ENCODE measurements at regions not wholly inside any gene's neighbourhood (a gene's known extent, or its start where the extent isn't known, plus 50 kb on each side); places are given as distances from the start of the nearest gene placed in this dataset.

DNA sequence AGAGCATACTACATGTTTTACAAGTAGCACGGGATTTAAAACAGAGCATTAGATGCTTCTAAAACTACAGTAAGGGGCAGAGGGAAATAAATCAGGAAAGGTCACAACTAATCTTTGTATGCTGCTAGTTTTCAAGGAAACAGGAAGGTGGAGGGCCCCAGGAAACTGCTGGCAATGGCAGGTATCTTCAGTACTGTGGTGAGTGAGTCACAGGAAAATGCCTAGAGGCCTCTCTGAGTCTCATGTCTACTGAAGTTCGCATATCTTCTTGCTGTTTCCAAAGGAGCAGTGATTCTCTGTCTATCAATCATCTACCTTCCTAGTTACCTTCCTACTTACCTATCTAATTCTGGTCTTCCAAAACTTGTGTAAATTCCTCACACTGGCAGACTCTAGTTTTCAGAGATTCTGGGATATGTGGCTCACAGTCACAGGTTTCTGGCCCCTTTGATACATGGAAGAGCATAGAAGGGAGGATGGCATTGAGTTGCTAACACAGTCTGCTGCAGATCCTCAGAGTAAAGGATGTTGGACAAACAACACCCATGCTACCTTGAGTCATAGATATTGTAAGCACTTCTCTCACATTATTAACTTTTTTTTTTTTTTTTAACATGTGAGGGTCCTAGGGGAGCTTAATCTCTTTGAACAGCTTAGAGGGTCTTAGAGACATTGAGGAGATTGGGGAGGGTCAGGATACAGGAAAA is 58.8 kb upstream of the SYN3 start:
- CTCF ChIA-PET: no interaction called here
- Histone ChIP-seq H3K9me3 (ENCODE audit: control insufficient read depth in 1 of 2, insufficient read depth in 1 of 2, low read depth in 1 of 2, low read length in 2 of 2) (peaks cover 0 to 6% of the 10 kb centered on the region in 2 experiments; a peak in 1 of 4 replicates), H3K9me2 (ENCODE audit: insufficient read depth) (no peaks in the 10 kb centered on the region), H3K4me2 (ENCODE audit: low read length) (no peak overlapping the region), H4K20me1 (ENCODE audit: insufficient read depth) (no peaks in the 10 kb centered on the region), H3K9ac (ENCODE audit: low read length) (no peak overlapping the region), H3K27me3 (ENCODE audit: insufficient read depth, low read length) (no peaks in the 10 kb centered on the region), H3K4me1 (ENCODE audit: control insufficient read depth in 1 of 2, insufficient read depth in 2 of 2, low read length in 2 of 2) (no peaks in the 10 kb centered on the region), H2AFZ (ENCODE audit: low read depth, low read length, poor library complexity, severe bottlenecking) (no peak overlapping the region), H3K36me3 (ENCODE audit: control insufficient read depth in 1 of 2, insufficient read depth in 2 of 2, low read length in 2 of 2) (no peaks in the 10 kb centered on the region), H3K4me3 (replicated peaks in 1 of 2; ENCODE audit: low read depth in 1 of 2, low read length in 2 of 2) (no peak overlapping the region), H3K79me2 (ENCODE audit: insufficient read depth, low read length) (no peaks in the 10 kb centered on the region), H3K27ac (ENCODE audit: low read depth, low read length) (no peak overlapping the region)
- ATAC-seq: no peak
- POLR2A ChIA-PET: no interaction called here
- RAD21 ChIA-PET (ENCODE audit: low non-redundant PET in 1 of 2, low total read pairs in 2 of 2, uncharacterized antibody in 2 of 2, unreplicated experiment in 2 of 2): no interaction called here
- TF ChIP-seq, protein P1, sequence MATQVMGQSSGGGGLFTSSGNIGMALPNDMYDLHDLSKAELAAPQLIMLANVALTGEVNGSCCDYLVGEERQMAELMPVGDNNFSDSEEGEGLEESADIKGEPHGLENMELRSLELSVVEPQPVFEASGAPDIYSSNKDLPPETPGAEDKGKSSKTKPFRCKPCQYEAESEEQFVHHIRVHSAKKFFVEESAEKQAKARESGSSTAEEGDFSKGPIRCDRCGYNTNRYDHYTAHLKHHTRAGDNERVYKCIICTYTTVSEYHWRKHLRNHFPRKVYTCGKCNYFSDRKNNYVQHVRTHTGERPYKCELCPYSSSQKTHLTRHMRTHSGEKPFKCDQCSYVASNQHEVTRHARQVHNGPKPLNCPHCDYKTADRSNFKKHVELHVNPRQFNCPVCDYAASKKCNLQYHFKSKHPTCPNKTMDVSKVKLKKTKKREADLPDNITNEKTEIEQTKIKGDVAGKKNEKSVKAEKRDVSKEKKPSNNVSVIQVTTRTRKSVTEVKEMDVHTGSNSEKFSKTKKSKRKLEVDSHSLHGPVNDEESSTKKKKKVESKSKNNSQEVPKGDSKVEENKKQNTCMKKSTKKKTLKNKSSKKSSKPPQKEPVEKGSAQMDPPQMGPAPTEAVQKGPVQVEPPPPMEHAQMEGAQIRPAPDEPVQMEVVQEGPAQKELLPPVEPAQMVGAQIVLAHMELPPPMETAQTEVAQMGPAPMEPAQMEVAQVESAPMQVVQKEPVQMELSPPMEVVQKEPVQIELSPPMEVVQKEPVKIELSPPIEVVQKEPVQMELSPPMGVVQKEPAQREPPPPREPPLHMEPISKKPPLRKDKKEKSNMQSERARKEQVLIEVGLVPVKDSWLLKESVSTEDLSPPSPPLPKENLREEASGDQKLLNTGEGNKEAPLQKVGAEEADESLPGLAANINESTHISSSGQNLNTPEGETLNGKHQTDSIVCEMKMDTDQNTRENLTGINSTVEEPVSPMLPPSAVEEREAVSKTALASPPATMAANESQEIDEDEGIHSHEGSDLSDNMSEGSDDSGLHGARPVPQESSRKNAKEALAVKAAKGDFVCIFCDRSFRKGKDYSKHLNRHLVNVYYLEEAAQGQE (IDR thresholded peaks at IDR 0.05; ENCODE audit: low read depth): no peak
- TF ChIP-seq SRF (IDR thresholded peaks at IDR 0.05; ENCODE audit: low read depth) (no peak), CEBPB (IDR thresholded peaks at IDR 0.05; ENCODE audit: low read depth) (no peak), EGR1 (IDR thresholded peaks at IDR 0.05; ENCODE audit: low read depth) (no peak), YY1 (IDR thresholded peaks at IDR 0.05; ENCODE audit: extremely low read depth, insufficient replicate concordance, low read depth, low read length) (no peak), EZH2 (IDR thresholded peaks at IDR 0.05) (no peak), ELF1 (IDR thresholded peaks at IDR 0.05; ENCODE audit: borderline replicate concordance, low read depth) (no peak)
- TF ChIP-seq, protein P2, sequence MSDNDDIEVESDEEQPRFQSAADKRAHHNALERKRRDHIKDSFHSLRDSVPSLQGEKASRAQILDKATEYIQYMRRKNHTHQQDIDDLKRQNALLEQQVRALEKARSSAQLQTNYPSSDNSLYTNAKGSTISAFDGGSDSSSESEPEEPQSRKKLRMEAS (IDR thresholded peaks at IDR 0.05): no peak
- no TSS peak for BruUV-seq (replicated peaks)
- intact Hi-C loops (cut with micrococcal nuclease): no loop called here
- no peak for DNase-seq (ENCODE audit: low read depth, low spot score)
